ENCODE measurements at regions not wholly inside any gene's neighbourhood (a gene's known extent, or its start where the extent isn't known, plus 50 kb on each side); places are given as distances from the start of the nearest gene placed in this dataset.

DNA sequence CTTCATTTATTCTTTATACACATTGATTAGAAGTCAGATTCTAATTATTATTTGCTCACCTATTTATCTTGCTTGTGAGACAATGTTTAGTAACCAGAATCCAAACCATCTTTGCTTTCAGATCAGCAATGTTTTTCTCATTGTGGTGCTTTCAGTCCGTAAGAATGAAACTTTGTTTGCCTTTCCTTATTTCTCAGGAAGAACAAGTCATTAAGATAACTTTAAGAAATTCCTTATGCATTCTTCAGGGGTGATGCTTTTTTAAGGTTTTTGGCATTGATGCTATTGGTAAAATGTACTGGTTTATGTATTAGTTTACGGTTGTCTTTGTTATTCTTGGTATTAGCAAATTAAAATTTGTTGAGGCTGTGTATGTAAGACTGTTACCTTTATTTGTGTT lies 120.8 kb upstream of the POU1F1 start:
- TF ChIP-seq, protein P1, sequence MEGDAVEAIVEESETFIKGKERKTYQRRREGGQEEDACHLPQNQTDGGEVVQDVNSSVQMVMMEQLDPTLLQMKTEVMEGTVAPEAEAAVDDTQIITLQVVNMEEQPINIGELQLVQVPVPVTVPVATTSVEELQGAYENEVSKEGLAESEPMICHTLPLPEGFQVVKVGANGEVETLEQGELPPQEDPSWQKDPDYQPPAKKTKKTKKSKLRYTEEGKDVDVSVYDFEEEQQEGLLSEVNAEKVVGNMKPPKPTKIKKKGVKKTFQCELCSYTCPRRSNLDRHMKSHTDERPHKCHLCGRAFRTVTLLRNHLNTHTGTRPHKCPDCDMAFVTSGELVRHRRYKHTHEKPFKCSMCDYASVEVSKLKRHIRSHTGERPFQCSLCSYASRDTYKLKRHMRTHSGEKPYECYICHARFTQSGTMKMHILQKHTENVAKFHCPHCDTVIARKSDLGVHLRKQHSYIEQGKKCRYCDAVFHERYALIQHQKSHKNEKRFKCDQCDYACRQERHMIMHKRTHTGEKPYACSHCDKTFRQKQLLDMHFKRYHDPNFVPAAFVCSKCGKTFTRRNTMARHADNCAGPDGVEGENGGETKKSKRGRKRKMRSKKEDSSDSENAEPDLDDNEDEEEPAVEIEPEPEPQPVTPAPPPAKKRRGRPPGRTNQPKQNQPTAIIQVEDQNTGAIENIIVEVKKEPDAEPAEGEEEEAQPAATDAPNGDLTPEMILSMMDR (IDR thresholded peaks at IDR 0.05): no peak
- TF ChIP-seq POLR2A (IDR thresholded peaks at IDR 0.05; ENCODE audit: low read depth): no peak
